T-helper 2 cell (primary cell): ENCODE measurements at regions not wholly inside any gene's neighbourhood (a gene's known extent, or its start where the extent isn't known, plus 50 kb on each side); places are given as distances from the start of the nearest gene placed in this dataset.
A peak's percentile ranks its signal among the peaks of the same experiment; 100 is the strongest.
"Not testable (repeated sequence)": the region's sequence is repeated elsewhere in the genome, so short reads cannot be mapped to it uniquely, and the experiment has no call there.

Experiments
- DNase-seq, 5 experiments: peaks; one replicate each; pipeline versions ENCODE4 v3.0.0 to v3.0.0-alpha.2; 2012 to 2022

- DNase-seq, result no peak
Measured at GRCh38 chr2:176876493-176877103, 336.0 kb upstream of the HNRNPA3 start.

GRCh38 chr2:176879426-176879995 is 333.1 kb upstream of the HNRNPA3 start:
- no peak for DNase-seq

- DNase-seq, result not testable (repeated sequence)
Measured at GRCh38 chr2:176882045-176882444, 330.5 kb upstream of the HNRNPA3 start.

- no peak for DNase-seq
Measured at GRCh38 chr2:176885001-176885643, 327.5 kb upstream of the HNRNPA3 start.

- DNase-seq, result no peak
Measured at GRCh38 chr2:176885661-176886060, 326.9 kb upstream of the HNRNPA3 start.

GRCh38 chr2:176891105-176891504 is 321.5 kb upstream of the HNRNPA3 start:
- no peak for DNase-seq

- no peak for DNase-seq
Measured at GRCh38 chr2:176891857-176892256, 320.7 kb upstream of the HNRNPA3 start.

- peak in 1 of 5 experiments; percentile 4 for DNase-seq
Measured at GRCh38 chr2:176892676-176893226, 319.8 kb upstream of the HNRNPA3 start.

- DNase-seq, result no peak
Measured at GRCh38 chr2:176895158-176895557, 317.4 kb upstream of the HNRNPA3 start.

GRCh38 chr2:176902454-176902853 is 310.1 kb upstream of the HNRNPA3 start:
- DNase-seq, result no peak

- not testable (repeated sequence) for DNase-seq
Measured at GRCh38 chr2:176904053-176904452, 308.5 kb upstream of the HNRNPA3 start.

GRCh38 chr2:176907341-176907740 is 305.3 kb upstream of the HNRNPA3 start:
- no peak for DNase-seq

GRCh38 chr2:176910828-176911227 is 301.8 kb upstream of the HNRNPA3 start:
- peak in 1 of 5 experiments; percentile 13 for DNase-seq

GRCh38 chr2:176913955-176914354 is 298.6 kb upstream of the HNRNPA3 start:
- no peak for DNase-seq

GRCh38 chr2:176914371-176914770 is 298.2 kb upstream of the HNRNPA3 start:
- no peak for DNase-seq

GRCh38 chr2:176922545-176922944 is 290.0 kb upstream of the HNRNPA3 start:
- not testable (repeated sequence) for DNase-seq

GRCh38 chr2:176923205-176923604 is 289.4 kb upstream of the HNRNPA3 start:
- no peak for DNase-seq

GRCh38 chr2:176924909-176925534 is 287.6 kb upstream of the HNRNPA3 start:
- no peak for DNase-seq

GRCh38 chr2:176926453-176926852 is 286.1 kb upstream of the HNRNPA3 start:
- no peak for DNase-seq

GRCh38 chr2:176929387-176929786 is 283.2 kb upstream of the HNRNPA3 start:
- DNase-seq, result not testable (repeated sequence)

- peak in 2 of 5 experiments; percentile 61 to 94 for DNase-seq
Measured at GRCh38 chr2:176931588-176932563, 280.7 kb upstream of the HNRNPA3 start.

- peak in 1 of 5 experiments; percentile 17 for DNase-seq
Measured at GRCh38 chr2:176934131-176934530, 278.5 kb upstream of the HNRNPA3 start.
